GM12878 (cell line): ENCODE measurements at regions not wholly inside any gene's neighbourhood (a gene's known extent, or its start where the extent isn't known, plus 50 kb on each side); places are given as distances from the start of the nearest gene placed in this dataset.

Experiments used
- ATAC-seq: fragments of 200-7000 bp; cut with Tn5 transposase; 3 replicates; pipeline ENCODE4 v1.9.1; 2020; ENCODE audit warnings: mild to moderate bottlenecking, moderate library complexity
- BruUV-seq: library from RNA; stranded (reverse); fragments of 400-500 nt; replicated peaks from 2 replicates; lab custom pipeline; 2021; lab: Mats Ljungman, UMichigan
- CTCF ChIA-PET: fragments of 300-600 bp; sonication (Branson Sonifier 250); formaldehyde crosslinking; extraction: SDS; loops from one replicate; lab custom pipeline; 2021; ENCODE audit warnings: inconsistent platforms; lab: Yijun Ruan, JAX
- POLR2A ChIA-PET: fragments of 350-600 bp; formaldehyde crosslinking; extraction: SDS; loops from one replicate; lab custom pipeline; 2021; ENCODE audit warnings: inconsistent platforms; lab: Charles Lee
- RAD21 ChIA-PET: fragments of 300-600 bp; sonication (Branson Sonifier 250); formaldehyde crosslinking; loops from one replicate; lab custom pipeline; 2023; ENCODE audit warnings: antibody characterized with exemption; ENCODE audit not compliant: unreplicated experiment; lab: Charles Lee
- SMC1A ChIA-PET: fragments of 300-600 bp; sonication (Branson Sonifier 250); formaldehyde crosslinking; loops from one replicate; lab custom pipeline; 2023; ENCODE audit not compliant: unreplicated experiment, uncharacterized antibody; lab: Charles Lee
- DNase-seq: peaks from one replicate; pipeline ENCODE4 v3.0.0-alpha.2; 2011; ENCODE audit warnings: low read depth, low spot score
- FAIRE-seq: peaks from 3 replicates; lab custom pipeline; 2011; peaks lifted over from hg19 to GRCh38; lab: Jason Lieb, UNC
- H2AFZ ChIP-seq: 2 replicates; pipeline ENCODE4 v1.6.0; 2011; ENCODE audit warnings: low read depth, low read length, control low read depth; ENCODE audit not compliant: control insufficient read depth
- H3K27ac ChIP-seq: 2 replicates; pipeline ENCODE4 v1.5.1; 2011; ENCODE audit warnings: control low read depth; ENCODE audit not compliant: control insufficient read depth, insufficient read depth
- H3K27me3 ChIP-seq, 2 experiments: replicated peaks in 1 of 2; 2 replicates each; pipeline versions ENCODE4 v1.6.0 to v1.6.1; 2011; ENCODE audit warnings: low read length in 1 of 2; ENCODE audit not compliant: control insufficient read depth in 2 of 2, insufficient read depth in 2 of 2
- H3K36me3 ChIP-seq, 2 experiments: 2 replicates each; pipeline ENCODE4 v1.5.1; 2011; ENCODE audit warnings: low read length in 1 of 2; ENCODE audit not compliant: control insufficient read depth in 2 of 2, insufficient read depth in 2 of 2
- H3K4me1 ChIP-seq: 2 replicates; pipeline ENCODE4 v1.6.1; 2011; ENCODE audit warnings: mild to moderate bottlenecking, low read length, moderate library complexity, mixed read lengths; ENCODE audit not compliant: control insufficient read depth, insufficient read depth
- H3K4me2 ChIP-seq: 2 replicates; pipeline ENCODE4 v1.6.0; 2011; ENCODE audit warnings: control low read depth; ENCODE audit not compliant: control insufficient read depth, insufficient read depth
- H3K4me3 ChIP-seq: fragments of 200-600 bp; sonication (generic); 2 replicates; pipeline ENCODE4 v1.5.1; 2016
- H3K79me2 ChIP-seq: 2 replicates; pipeline ENCODE4 v1.6.0; 2011; ENCODE audit warnings: low read length; ENCODE audit not compliant: control insufficient read depth, insufficient read depth
- H3K9ac ChIP-seq: 2 replicates; pipeline ENCODE4 v1.8.0; 2011; ENCODE audit warnings: low read length, control low read depth, mixed read lengths; ENCODE audit not compliant: control insufficient read depth, insufficient read depth
- H3K9me3 ChIP-seq: replicated peaks from 3 replicates; pipeline ENCODE4 v1.5.1; 2011; ENCODE audit warnings: mild to moderate bottlenecking, low read length; ENCODE audit not compliant: control insufficient read depth, insufficient read depth
- H4K20me1 ChIP-seq: 2 replicates; pipeline ENCODE4 v1.6.0; 2011; ENCODE audit not compliant: control insufficient read depth, insufficient read depth
- CEBPB ChIP-seq, 2 experiments: fragments of 150-350 bp in 1 of 2; IDR thresholded peaks; 2 replicates each; pipeline ENCODE4 v1.6.1; 2012 to 2014; ENCODE audit warnings: low read depth in 2 of 2, low read length in 2 of 2, borderline replicate concordance in 1 of 2, inconsistent platforms in 1 of 2
- DPF2 ChIP-seq: fragments of 450-650 bp; IDR thresholded peaks from 2 replicates; pipeline ENCODE4 v1.6.1; 2017; ENCODE audit warnings: mild to moderate bottlenecking
- GABPA ChIP-seq: IDR thresholded peaks from 2 replicates; pipeline ENCODE4 v1.6.1; 2014; ENCODE audit warnings: antibody characterized with exemption, low read depth, mild to moderate bottlenecking, inconsistent platforms
- IRF5 ChIP-seq: fragments of 450-650 bp; IDR thresholded peaks from 2 replicates; pipeline ENCODE4 v1.6.1; 2017; ENCODE audit warnings: borderline replicate concordance
- MTA3 ChIP-seq: IDR thresholded peaks from 2 replicates; pipeline ENCODE4 v1.6.1; 2012; ENCODE audit warnings: low read length, inconsistent platforms, borderline replicate concordance
- NBN ChIP-seq: fragments of 450-650 bp; IDR thresholded peaks from 2 replicates; pipeline ENCODE4 v1.6.1; 2016
- NFXL1 ChIP-seq: fragments of 450-650 bp; IDR thresholded peaks from 2 replicates; pipeline ENCODE4 v1.6.1; 2017; ENCODE audit warnings: antibody characterized with exemption, mild to moderate bottlenecking, borderline replicate concordance
- PAX5 ChIP-seq: IDR thresholded peaks from 2 replicates; pipeline ENCODE4 v1.6.1; 2011; ENCODE audit warnings: low read depth, low read length, borderline replicate concordance
- PML ChIP-seq: IDR thresholded peaks from 2 replicates; pipeline ENCODE4 v1.6.1; 2012; ENCODE audit warnings: low read length, inconsistent platforms
- SRF ChIP-seq, 2 experiments: IDR thresholded peaks; 2 replicates each; pipeline ENCODE4 v1.6.1; 2011; ENCODE audit warnings: low read depth in 2 of 2, low read length in 2 of 2, mild to moderate bottlenecking in 1 of 2, moderate library complexity in 1 of 2
- SUPT20H ChIP-seq: IDR thresholded peaks from 2 replicates; pipeline ENCODE4 v1.6.1; 2011; ENCODE audit warnings: low read depth, mild to moderate bottlenecking, low read length, moderate library complexity, borderline replicate concordance; ENCODE audit not compliant: control insufficient read depth
- TCF7 ChIP-seq: IDR thresholded peaks from 2 replicates; pipeline ENCODE4 v1.6.1; 2014; ENCODE audit warnings: antibody characterized with exemption, borderline replicate concordance
- WRNIP1 ChIP-seq: IDR thresholded peaks from 2 replicates; pipeline ENCODE4 v1.6.1; 2011; ENCODE audit warnings: low read depth, low read length, improper control_type of control experiment, borderline replicate concordance
- ZNF622 ChIP-seq: fragments of 450-650 bp; IDR thresholded peaks from 2 replicates; pipeline ENCODE4 v1.6.1; 2017; ENCODE audit warnings: mild to moderate bottlenecking, inconsistent platforms
- WGBS: methylation state at CpG from one replicate; pipeline ENCODE4 v1.1.6; 2016; ENCODE audit warnings: low lambda C conversion rate; ENCODE audit not compliant: insufficient replicate concordance, insufficient coverage; ENCODE audit errors: missing lambda C conversion rate; 5-methylcytosine and 5-hydroxymethylcytosine counted together
- in situ Hi-C: fragments of 300-500 bp; cut with MboI; formaldehyde crosslinking; loops from 9 replicates; pipeline ENCODE4 v1.14.3; 2018; ENCODE audit warnings: mixed read lengths
- intact Hi-C: fragments of 100-400 bp; cut with micrococcal nuclease; formaldehyde crosslinking; loops from one replicate; pipeline ENCODE4 v1.14.2; 2022; ENCODE audit not compliant: unreplicated experiment
- TF ChIP-seq, protein P1 (sequence below): fragments of 150-350 bp; IDR thresholded peaks from 2 replicates; pipeline ENCODE4 v1.6.1; 2016; ENCODE audit warnings: low read depth, low read length

- RAD21 ChIA-PET, result no interaction called here
- BruUV-seq, result no TSS peak
- no peaks in the 10 kb centered on the region for H3K79me2 ChIP-seq
- POLR2A ChIA-PET, result no interaction called here
- SMC1A ChIA-PET, result no interaction called here
- H2AFZ ChIP-seq, result no peak overlapping the region
- intact Hi-C loops, result no loop called here
- H3K4me3 ChIP-seq, result no peak overlapping the region
- 37% methylated on average over 24 of the region's 24 CpGs for WGBS
- TF ChIP-seq PML (no peak), WRNIP1 (no peak), DPF2 (no peak)
- TF ChIP-seq, all 136 proteins: peak for 0
- Histone ChIP-seq H3K9me3 (no peaks in the 10 kb centered on the region), H3K4me1 (no peaks in the 10 kb centered on the region), H4K20me1 (no peaks in the 10 kb centered on the region), H3K27me3 (no peaks in the 10 kb centered on the region), H3K27ac (no peak overlapping the region), H3K4me2 (no peak overlapping the region), H3K9ac (no peak overlapping the region), H3K36me3 (no peaks in the 10 kb centered on the region)
- no peak for FAIRE-seq
- DNase-seq, result no peak
- no peak for ATAC-seq
- CTCF ChIA-PET, result no interaction called here
- in situ Hi-C loops, result no loop called here
Observed at GRCh38 chr12:132398386-132398991, 69.1 kb upstream of the GALNT9 start.

DNA sequence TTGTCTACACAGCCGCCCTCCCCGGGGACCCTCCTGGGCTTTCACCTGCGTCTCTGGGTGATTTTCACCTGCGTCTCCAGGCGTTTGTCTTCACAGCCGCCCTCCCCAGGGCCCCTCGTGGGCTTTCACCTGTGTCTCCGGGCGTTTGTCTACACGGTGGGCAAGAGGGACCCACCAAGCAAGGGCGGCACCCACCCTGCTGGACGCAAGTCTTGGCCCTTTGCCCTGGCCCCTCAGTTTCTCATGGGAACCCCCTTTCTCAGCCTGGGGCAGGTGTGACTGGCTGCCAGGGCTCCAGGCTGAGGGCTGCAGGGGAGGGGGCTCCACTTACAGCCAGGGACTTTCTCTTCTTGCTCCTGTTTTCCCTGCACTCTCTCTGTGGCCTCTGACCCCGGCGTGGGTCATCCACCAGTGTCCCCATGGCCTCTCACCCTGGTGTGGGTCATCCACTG, 68.6 kb upstream of the GALNT9 start:
- H3K27me3 ChIP-seq, result no peaks in the 10 kb centered on the region
- ChIA-PET SMC1A (no interaction called here), CTCF (no interaction called here), RAD21 (no interaction called here), POLR2A (no interaction called here)
- H3K4me1 ChIP-seq, result no peaks in the 10 kb centered on the region
- H3K4me2 ChIP-seq, result no peak overlapping the region
- in situ Hi-C loops, result no loop called here
- H3K9ac ChIP-seq, result no peak overlapping the region
- DNase-seq (no peak), ATAC-seq (no peak), FAIRE-seq (no peak)
- 9% methylated on average over 14 of the region's 14 CpGs for WGBS
- H2AFZ ChIP-seq, result no peak overlapping the region
- no peaks in the 10 kb centered on the region for H3K79me2 ChIP-seq
- H3K27ac ChIP-seq, result no peak overlapping the region
- H4K20me1 ChIP-seq, result no peaks in the 10 kb centered on the region
- no TSS peak for BruUV-seq
- no peak overlapping the region for H3K4me3 ChIP-seq
- intact Hi-C loops, result no loop called here
- H3K36me3 ChIP-seq, result no peaks in the 10 kb centered on the region
- H3K9me3 ChIP-seq, result no peaks in the 10 kb centered on the region
- no peak for TF ChIP-seq NFXL1
- TF ChIP-seq IRF5, result no peak
- TF ChIP-seq GABPA, result no peak
- no peak for TF ChIP-seq NBN
- no peak for TF ChIP-seq SRF (IDR thresholded peaks at IDR 0.05; ENCODE audit: low read depth in 2 of 2, low read length in 2 of 2)
- no peak for TF ChIP-seq SUPT20H
- no peak for TF ChIP-seq CEBPB (IDR thresholded peaks at IDR 0.05; ENCODE audit: borderline replicate concordance in 1 of 2, low read depth in 2 of 2, low read length in 2 of 2)
- TF ChIP-seq ZNF622, result no peak
- TF ChIP-seq MTA3, result no peak
- no peak for TF ChIP-seq TCF7
- TF ChIP-seq PAX5, result no peak
- TF ChIP-seq, protein P1, sequence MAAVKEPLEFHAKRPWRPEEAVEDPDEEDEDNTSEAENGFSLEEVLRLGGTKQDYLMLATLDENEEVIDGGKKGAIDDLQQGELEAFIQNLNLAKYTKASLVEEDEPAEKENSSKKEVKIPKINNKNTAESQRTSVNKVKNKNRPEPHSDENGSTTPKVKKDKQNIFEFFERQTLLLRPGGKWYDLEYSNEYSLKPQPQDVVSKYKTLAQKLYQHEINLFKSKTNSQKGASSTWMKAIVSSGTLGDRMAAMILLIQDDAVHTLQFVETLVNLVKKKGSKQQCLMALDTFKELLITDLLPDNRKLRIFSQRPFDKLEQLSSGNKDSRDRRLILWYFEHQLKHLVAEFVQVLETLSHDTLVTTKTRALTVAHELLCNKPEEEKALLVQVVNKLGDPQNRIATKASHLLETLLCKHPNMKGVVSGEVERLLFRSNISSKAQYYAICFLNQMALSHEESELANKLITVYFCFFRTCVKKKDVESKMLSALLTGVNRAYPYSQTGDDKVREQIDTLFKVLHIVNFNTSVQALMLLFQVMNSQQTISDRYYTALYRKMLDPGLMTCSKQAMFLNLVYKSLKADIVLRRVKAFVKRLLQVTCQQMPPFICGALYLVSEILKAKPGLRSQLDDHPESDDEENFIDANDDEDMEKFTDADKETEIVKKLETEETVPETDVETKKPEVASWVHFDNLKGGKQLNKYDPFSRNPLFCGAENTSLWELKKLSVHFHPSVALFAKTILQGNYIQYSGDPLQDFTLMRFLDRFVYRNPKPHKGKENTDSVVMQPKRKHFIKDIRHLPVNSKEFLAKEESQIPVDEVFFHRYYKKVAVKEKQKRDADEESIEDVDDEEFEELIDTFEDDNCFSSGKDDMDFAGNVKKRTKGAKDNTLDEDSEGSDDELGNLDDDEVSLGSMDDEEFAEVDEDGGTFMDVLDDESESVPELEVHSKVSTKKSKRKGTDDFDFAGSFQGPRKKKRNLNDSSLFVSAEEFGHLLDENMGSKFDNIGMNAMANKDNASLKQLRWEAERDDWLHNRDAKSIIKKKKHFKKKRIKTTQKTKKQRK, result no peak
